GM12873 (cell line): ENCODE measurements at regions not wholly inside any gene's neighbourhood (a gene's known extent, or its start where the extent isn't known, plus 50 kb on each side); places are given as distances from the start of the nearest gene placed in this dataset.
A peak's percentile ranks its signal among the peaks of the same experiment; 100 is the strongest.

ENCODE experiments used
- TF ChIP-seq, protein P1 (sequence below): IDR thresholded peaks from 2 replicates; pipeline ENCODE4 v1.5.1; 2012; ENCODE audit warnings: low read depth, mild to moderate bottlenecking, moderate library complexity, low read length, control low read depth; ENCODE audit not compliant: insufficient read depth; ENCODE audit errors: missing control alignments

DNA sequence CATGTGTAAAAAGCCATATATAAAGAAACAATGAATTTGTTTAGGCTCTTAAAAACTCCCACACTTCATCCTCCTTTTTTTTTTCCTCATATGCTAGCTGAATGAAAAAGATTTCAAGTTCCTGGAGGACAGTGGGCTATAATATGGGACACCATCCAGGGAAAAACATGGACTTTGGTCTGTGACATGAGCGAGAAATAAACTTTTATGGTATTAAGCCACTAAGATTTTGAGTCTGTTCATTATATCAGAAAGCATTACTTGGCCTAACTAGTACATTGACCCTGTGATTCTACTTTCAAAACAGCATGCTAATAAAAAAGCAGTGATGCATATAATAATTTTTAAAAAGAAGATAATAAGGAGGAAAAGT is 392.3 kb upstream of the CAMK1G start:
- TF ChIP-seq, protein P1, sequence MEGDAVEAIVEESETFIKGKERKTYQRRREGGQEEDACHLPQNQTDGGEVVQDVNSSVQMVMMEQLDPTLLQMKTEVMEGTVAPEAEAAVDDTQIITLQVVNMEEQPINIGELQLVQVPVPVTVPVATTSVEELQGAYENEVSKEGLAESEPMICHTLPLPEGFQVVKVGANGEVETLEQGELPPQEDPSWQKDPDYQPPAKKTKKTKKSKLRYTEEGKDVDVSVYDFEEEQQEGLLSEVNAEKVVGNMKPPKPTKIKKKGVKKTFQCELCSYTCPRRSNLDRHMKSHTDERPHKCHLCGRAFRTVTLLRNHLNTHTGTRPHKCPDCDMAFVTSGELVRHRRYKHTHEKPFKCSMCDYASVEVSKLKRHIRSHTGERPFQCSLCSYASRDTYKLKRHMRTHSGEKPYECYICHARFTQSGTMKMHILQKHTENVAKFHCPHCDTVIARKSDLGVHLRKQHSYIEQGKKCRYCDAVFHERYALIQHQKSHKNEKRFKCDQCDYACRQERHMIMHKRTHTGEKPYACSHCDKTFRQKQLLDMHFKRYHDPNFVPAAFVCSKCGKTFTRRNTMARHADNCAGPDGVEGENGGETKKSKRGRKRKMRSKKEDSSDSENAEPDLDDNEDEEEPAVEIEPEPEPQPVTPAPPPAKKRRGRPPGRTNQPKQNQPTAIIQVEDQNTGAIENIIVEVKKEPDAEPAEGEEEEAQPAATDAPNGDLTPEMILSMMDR: no peak

DNA sequence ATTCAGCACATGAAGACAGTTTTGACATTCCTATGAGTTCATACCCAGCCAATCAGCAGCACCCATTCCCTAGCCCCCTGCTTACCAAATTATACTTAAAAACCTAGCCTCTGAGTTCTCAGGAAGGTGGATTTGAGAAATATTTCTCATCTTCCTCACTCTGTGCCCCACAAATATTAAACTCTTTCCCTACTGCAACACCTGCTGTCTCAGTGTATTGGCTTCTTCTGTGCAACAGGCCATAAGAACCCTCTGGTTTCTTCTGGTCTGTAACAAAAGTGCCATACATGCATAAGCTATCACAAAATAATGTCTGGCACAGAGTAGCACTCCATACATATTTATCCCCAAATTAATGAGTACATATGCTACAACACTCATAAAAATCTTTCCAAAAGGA is 387.4 kb upstream of the CAMK1G start:
- TF ChIP-seq, protein P1: no peak

DNA sequence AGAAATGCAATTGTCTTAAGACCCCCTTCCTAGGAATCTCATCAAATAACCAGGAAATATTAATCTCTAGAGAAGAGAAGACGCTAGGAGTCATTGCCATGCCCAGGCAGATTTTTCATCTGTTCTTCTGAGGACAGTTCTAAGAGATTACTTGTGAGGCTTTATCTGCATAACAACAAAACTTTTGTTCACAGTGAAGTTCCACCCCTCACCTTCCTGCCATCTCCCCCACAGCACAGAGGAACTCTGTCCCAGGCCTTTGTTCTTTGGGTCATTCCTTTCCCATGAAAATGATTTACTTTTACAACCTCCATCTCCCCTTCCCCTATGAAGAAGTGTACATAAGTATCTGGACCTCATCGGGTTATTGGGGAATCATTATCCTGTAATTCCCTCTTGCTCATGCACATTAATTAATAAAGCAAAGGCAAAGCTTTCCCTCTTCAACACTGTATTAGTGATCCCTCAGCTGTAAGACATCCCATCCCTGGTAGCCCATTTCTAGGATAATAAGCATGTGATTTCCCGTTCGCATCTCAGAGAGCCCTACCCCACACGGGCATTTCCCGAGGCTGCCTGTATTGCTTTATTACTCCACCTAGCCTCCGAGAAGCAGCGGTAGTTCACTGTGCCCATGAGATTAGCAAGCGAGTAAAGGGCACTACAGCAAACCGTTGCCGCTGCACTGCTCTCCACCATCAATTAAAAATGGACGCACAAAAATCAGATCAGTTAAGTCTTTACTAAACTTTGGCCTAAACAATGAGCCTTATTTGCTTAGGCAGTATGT is 384.4 kb upstream of the CAMK1G start:
- TF ChIP-seq, protein P1: no peak

DNA sequence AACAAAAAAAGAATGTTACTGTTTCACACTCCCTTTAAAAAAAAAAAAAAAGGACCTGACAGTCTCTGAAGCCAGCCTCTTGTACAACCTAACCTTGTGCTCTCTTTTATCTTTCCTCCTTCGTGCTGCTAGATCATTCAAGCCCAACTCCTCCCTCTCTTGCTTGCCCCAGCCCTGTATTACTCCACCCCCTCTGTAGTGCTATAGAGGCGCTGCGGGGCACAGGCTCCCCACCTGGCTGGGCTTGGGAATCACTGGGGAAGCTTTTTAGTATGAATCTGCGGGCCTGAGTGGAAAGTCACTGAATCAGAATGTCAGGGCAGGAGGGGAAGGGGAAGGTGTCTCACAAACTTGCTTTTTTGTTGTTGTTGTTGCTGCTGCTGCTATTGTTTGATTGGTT is 383.7 kb upstream of the CAMK1G start:
- TF ChIP-seq, protein P1: no peak

DNA sequence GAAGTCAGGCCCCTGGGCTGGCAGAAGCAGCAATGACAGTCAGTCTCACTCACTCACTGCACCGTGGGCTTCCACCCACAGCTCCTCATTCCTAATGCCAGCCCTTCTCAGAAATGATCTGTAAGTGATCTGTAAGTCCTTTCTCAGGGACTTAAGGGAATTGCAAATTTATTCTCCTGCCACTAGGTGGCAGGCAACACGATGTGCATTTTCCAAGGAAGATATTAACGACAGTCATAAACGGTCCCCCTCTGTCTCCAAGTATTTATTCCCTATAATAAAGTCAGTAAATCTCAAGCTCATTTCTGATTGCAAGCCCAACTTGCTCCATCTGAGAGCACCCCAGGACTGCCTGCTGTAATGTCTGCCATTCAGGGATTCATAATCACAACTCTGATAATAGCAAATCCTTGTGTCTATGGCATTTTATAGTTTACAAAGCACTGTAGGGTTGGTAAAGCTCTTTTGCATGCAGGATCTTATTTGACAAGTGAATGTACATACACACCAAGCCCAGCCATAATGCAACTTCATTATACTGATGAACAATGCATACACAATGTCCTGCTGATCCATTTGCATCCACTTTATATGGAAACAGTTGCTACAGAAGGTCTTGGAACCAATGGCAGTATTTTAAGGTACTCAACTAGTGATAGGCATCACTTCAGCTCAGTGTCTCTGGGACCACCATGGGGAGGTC is 380.5 kb upstream of the CAMK1G start:
- TF ChIP-seq, protein P1: peak; percentile 76

DNA sequence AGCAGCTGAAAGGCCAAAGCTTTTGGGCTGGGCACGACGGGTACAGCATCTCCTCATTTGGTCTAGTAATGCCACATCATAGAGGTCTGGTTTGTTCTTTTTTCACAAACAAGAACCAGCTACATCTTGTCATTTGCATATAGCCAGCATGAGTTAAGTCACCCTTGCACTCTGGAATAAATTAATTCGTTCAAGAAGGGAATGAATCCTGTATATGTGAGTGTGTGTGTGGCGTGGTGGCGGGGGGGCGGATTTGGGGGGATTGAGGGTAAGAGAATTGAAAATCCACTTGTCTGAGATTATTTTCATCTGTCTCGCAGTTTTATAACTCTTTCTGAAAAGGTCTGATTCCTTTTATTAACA is 380.0 kb upstream of the CAMK1G start:
- TF ChIP-seq, protein P1: no peak

DNA sequence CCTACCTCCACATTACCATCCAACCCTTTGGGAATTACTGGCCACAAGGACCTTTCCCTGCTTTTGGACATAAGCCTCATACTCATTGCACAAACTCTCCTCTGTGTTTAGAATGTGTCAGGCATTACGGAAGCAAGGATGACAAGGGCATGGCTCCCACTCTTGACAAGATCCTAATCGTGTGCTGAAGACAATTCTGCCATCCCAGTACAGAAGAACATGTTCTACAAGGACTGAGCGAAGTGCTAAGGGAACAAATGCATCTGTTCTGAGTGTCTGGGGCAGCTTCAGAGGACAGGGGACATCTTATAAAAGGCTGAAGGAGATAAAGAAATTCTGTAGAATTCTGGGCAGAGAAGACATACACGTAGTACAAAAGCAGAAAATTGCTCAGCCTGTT is 378.5 kb upstream of the CAMK1G start:
- TF ChIP-seq, protein P1: no peak
